GM19025 (cell line): ENCODE measurements at regions not wholly inside any gene's neighbourhood (a gene's known extent, or its start where the extent isn't known, plus 50 kb on each side); places are given as distances from the start of the nearest gene placed in this dataset.
"Not testable (repeated sequence)": the region's sequence is repeated elsewhere in the genome, so short reads cannot be mapped to it uniquely, and the experiment has no call there.

Experiments used
- ATAC-seq: cut with Tn5 transposase; IDR thresholded peaks from one replicate; pipeline ENCODE4 v1.9.1; 2021; ENCODE audit warnings: mild to moderate bottlenecking, low read depth, moderate library complexity; ENCODE audit not compliant: unreplicated experiment

DNA sequence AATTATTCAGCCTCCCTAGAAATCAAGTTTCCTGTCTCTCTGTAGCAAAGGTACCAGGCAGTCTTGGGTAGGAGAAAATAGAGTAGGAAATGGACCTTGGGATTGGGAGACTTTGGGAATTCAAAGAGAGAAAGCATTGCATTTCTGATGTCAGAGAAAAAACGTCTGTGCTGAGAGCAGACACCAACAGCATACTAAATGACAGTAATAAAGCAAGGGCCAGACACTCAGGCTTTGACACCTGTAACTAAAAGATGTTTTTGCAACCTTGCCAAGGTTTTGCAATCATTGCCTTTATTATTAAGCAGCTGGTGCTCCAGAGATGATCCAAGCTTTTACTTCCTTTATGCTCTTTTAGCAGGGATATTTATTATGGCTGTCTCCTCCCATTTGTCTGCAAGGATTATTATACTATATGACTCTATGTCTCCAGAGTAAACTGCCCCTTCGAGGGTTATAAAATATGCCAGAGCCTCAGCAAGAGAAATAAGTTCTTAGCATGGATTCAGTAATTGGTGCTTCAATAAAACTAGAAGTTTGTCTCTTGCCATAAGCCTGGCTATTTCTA is 85.2 kb upstream of the GRAMD1B start:
- no peak for ATAC-seq

GRCh38 chr11:123344188-123344587 is 85.9 kb upstream of the GRAMD1B start:
- ATAC-seq: not testable (repeated sequence)

DNA sequence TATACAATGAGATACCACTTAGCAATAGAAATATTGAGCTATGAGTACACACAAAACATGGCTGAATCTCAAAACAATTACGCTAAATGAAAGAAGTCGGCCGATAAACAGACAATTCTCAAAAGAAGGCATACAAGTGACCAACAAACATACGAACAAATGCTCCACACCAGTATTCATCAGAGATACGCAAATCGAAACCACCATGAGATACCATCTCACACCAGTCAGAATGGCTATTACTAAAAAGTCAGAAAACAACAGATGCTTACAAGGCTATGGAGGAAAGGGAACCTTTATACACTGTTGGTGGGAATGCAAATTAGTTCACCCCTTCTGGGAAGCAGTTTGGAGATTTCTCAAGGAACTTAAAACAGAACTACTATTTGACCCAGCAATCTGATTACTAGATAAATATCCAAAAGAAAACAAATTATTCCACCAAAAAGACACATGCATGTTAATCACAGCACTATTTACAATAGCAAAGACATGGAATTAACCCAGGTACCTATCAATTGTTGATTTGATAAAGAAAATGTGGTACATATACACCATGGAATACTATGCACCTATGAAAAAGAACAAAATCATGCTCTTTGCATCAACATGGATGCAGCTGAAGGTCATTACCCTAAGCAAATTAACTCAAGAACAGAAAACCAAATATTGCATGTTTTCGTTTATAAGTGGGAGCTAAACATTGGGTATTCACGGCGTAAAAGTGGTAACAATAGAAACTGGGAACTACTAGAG is 90.9 kb upstream of the GRAMD1B start:
- ATAC-seq: no peak

DNA sequence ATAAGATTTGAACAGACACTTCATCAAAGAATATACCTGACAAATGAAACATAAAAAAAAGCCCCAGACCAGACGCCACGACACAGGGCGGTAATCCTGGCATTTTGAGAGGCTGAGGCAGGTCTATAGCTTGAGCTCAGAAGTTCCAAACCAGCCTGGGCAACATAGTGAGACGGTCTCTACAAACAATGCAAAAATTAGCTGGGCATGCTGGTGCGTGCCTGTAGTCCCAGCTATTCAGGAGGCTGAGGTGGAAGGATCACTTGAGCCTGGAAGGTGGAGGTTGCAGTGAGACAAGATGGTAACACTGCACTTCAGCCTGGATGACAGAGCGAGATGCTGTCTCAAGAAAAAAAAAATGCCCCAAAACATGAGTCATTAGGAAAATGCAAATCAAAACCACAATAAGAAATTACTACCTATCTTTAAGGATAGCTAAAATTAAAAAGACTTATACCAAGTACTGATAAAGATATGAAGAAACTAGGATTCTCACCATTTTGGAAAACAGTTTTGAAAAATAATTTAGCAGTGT is 91.7 kb upstream of the GRAMD1B start:
- ATAC-seq: no peak

DNA sequence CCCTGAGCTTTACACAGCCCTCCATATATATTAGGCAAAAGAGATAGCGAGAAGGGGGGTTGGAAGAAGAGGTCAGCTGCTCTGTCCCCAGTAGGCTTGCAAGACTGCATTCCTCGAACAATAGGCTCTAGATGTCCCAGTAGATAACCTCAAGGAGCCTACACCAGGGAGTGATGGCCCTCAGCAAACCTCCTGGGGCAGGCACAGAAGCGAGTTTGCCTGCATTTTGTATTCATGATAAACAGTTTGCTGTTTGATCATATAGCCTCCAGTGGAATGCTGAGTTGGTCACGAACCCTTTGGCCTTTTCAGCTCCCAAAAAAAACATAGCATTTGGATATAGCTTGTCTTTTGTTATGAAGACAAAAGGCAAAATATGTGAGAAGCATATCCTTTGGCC is 95.1 kb upstream of the GRAMD1B start:
- no peak for ATAC-seq

DNA sequence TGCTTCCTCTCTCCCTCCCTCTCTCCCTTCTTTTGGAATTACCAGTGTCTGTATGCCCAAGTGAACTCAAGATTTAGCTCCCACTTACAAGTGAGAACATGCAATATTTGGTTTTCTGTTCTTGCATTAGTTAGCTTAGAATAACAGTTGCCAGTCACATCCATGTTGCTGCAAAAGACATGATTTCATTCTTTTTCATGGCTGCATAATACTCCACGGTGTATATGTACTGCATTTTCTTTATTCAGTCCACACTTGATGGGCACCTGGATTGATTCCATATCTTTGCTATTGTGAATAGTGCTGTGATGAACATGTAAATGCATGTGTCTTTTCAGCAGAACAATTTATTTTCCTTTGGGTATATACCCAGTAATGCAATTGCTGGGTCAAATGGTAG is 97.5 kb upstream of the GRAMD1B start:
- ATAC-seq: not testable (repeated sequence)

DNA sequence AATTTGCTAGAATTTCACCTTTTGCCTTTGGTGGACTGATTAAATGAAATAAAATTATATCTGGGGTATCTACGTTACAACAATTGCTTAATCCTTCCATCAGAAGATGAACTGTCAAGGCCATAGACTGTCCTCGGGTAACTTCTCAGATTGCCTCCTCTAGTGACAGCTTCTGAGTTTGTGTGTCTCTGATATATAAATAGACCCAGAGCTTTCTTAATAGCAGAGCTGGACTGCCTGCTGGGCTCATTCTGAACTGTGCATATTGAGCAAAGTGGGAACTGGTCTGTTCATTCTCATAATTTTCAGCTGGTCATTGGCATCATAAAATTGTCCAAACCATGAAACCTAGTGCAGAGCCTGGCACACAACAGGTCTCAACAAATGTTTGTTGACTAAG is 99.1 kb upstream of the GRAMD1B start:
- ATAC-seq: no peak

DNA sequence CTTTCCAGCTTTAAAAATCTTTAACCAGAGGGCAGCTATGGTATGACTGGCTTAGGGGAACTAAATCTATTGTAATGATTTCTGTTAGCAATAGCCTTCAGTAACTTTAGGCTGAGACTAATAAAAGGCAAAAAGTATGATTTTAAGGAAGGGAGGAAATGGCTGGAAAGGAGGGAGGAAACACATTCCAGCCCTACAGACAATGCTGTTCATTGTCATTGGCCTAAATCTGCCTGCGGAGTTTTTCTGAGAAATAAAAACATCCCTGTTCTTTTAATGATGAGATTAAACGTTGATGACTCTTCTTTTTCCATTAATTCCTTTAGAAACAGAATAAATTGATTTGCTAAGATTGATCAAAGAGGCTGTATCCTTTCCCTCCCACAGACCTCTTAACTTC is 99.6 kb upstream of the GRAMD1B start:
- ATAC-seq: no peak

GRCh38 chr11:123330071-123330470 is 100.0 kb upstream of the GRAMD1B start:
- ATAC-seq: no peak

GRCh38 chr11:123328281-123328867 is 101.7 kb upstream of the GRAMD1B start:
- ATAC-seq: no peak

DNA sequence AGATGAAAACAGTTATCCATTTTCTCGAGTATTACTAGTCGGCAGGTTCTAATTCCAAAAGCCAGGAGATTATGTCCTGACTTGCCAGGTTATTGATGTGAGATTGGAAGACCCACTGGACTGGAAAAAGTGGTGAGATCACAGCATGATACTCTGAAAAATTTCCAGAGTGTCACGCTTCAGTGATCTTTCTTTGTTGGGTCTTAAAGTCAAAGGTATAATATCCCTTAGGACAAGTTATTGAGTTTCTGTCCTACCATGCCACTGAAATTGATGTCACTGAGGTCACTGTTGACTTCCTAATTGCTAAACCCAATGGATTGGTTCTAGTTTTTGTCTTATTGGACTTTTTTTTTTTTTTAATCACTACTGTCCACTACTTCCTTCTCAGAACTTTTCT is 104.5 kb upstream of the GRAMD1B start:
- no peak for ATAC-seq

GRCh38 chr11:123323568-123323967 is 106.5 kb upstream of the GRAMD1B start:
- ATAC-seq: no peak

DNA sequence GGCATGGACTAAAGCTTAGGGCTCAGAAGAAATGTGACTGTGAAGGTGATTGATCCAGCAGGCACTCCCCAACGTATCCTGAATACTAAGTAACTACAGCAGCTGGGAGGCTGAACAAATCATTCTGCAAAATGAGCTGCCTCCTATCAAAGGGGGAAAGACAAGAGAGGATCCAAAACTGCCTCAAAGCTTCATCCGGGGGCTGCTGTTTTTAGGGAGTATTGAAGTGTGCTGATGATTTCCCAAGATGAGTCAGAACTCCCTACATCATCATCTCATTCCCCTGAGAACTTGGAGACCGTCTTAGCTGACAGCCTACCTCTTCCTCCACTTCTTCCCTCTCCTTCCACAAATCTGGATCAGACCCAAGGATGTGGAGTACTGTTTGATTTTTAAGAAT is 108.4 kb upstream of the GRAMD1B start:
- no peak for ATAC-seq

DNA sequence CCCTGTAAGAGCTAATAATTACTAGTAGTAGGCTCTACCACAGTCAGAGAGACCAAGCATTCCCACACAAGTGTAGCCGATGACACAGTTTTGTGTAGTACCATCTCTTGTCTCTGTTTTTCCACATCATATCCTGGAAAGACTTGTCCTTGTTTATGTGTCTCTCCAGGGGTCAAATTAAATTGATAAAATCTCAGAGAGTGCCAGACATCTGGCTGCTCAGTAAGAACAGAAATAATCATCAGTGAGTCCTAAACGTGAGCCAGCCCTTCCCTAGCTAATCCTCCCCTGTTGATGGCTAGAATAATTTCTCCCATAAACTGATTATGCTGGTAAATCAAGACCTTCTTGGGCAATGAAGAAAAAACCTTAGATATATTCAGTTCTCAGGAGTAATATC is 111.4 kb upstream of the GRAMD1B start:
- no peak for ATAC-seq

DNA sequence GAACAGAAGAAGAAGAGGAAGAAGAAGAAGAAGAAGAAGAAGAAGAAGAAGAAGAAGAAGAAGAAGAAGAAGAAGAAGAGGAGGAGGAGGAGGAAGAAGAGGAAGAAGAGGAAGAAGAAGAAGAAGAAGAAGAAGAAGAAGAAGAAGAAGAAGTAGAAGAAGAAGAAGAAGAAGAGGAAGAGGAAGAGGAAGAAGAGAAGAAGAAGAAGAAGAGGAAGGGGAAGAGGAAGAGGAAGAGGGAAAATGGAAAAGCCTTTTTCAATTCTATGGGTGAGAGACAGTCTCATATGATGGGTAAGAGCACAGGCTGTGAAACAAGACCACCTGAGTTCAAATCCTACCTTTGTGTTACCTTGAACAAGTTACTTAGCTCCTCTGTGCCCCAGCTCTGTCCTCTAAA is 111.9 kb upstream of the GRAMD1B start:
- not testable (repeated sequence) for ATAC-seq

- ATAC-seq: no peak
These were observed 114.1 kb upstream of the GRAMD1B start for GRCh38 chr11:123316003-123316402.

DNA sequence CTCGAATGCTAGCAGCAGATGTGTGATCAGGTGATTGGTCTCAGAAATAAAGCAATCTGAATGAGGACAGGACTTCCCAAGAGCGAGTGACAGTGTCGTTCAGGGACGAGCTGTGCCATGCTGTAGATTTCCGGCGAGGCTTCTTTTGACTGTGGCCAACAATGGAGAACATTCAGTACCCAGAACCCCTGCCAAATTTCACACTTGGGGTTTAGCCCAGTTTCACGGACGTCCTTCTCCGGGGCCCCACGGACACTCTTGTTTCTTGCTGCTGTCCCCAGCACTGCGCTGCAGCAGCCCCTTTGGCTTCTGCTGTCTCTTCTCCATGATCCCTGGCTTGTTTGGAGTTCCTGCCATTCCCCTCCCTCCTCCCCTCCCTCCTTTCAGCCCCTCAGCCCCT is 115.1 kb upstream of the GRAMD1B start:
- ATAC-seq: no peak

GRCh38 chr11:123313262-123313661 is 116.8 kb upstream of the GRAMD1B start:
- ATAC-seq: no peak

- ATAC-seq: no peak
These were observed 113.0 kb upstream of the CLMP start for GRCh38 chr11:123308077-123308476.

- ATAC-seq: no peak
These were observed 112.2 kb upstream of the CLMP start for GRCh38 chr11:123307276-123307675.

DNA sequence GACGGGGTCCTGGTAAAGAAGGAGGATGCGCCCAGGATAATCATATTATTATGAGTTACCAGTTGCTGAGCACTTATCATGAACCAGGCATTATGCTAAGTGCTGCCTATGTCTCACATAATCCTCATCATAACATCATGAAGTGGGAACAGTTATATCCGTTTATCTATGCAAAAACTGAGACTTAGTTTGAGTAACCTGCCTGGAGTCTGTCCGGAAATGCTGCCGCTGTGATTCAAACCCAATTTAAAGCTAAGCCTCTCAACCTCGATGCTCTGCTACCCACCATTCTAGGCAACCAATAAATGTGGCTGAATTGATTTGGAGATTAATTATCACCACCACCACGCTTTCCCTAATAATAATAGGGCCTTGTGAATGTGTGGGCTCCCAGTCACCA is 111.5 kb upstream of the CLMP start:
- no peak for ATAC-seq
